ENCODE measurements at regions not wholly inside any gene's neighbourhood (a gene's known extent, or its start where the extent isn't known, plus 50 kb on each side); places are given as distances from the start of the nearest gene placed in this dataset.
A peak's percentile ranks its signal among the peaks of the same experiment; 100 is the strongest.

GRCh38 chr6:15143540-15143939 lies 102.3 kb upstream of the JARID2 start:
- ChIA-PET CTCF (interaction anchor here (0.6 kb wide), 1 partner anchor 63 kb away, joined by 4 read pairs; no protein-coding TSS in a partner anchor), POLR2A (no interaction called here)
- H3K9me3 Mint-ChIP-seq = peaks cover 4% of the 10 kb centered on the region; the same call in 1 of the 2 replicates
- DNase-seq (ENCODE audit: low spot score) = no peak
- H3K36me3 Mint-ChIP-seq = no peaks in the 10 kb centered on the region
- TF ChIP-seq CREB1 (CRISPR knock-in tag; IDR thresholded peaks at IDR 0.05) (no peak), RELA (CRISPR knock-in tag; IDR thresholded peaks at IDR 0.05; ENCODE audit: borderline replicate concordance) (no peak), SMAD3 (CRISPR knock-in tag; IDR thresholded peaks at IDR 0.05; ENCODE audit: borderline replicate concordance) (no peak), ZNF512 (CRISPR knock-in tag; IDR thresholded peaks at IDR 0.05; ENCODE audit: borderline replicate concordance) (0 out of 2 replicates have a peak, but pooled peaks have one; percentile 39)
- H3K27ac Mint-ChIP-seq = no peak overlapping the region
- ATAC-seq = no peak
- H3K27me3 Mint-ChIP-seq (ENCODE audit: low read depth) = no peaks in the 10 kb centered on the region; the same call in none of the 2 replicates
- H3K4me3 Mint-ChIP-seq = no peak overlapping the region
- peaks cover 1% of the 10 kb centered on the region for H3K4me1 Mint-ChIP-seq

- no peak overlapping the region for H3K27ac Mint-ChIP-seq
- H3K4me3 Mint-ChIP-seq = no peak overlapping the region
- peaks cover 5% of the 10 kb centered on the region for H3K4me1 Mint-ChIP-seq
- CTCF ChIA-PET = no interaction called here
- POLR2A ChIA-PET = interaction anchor here (0.6 kb wide), 1 partner anchor 97 kb away, joined by 4 read pairs; no protein-coding TSS in a partner anchor
- H3K27me3 Mint-ChIP-seq (ENCODE audit: low read depth) = no peaks in the 10 kb centered on the region; the same call in none of the 2 replicates
- ATAC-seq (no peak), DNase-seq (ENCODE audit: low spot score) (no peak)
- H3K9me3 Mint-ChIP-seq = no peaks in the 10 kb centered on the region
- H3K36me3 Mint-ChIP-seq = no peaks in the 10 kb centered on the region
- no peak for TF ChIP-seq STAT6 (CRISPR knock-in tag; conservative IDR thresholded peaks at IDR 0.05; ENCODE audit: low read depth)
- no peak for TF ChIP-seq GTF2I (CRISPR knock-in tag; conservative IDR thresholded peaks at IDR 0.05)
- no peak for TF ChIP-seq MAX (CRISPR knock-in tag; IDR thresholded peaks at IDR 0.05)
- TF ChIP-seq E2F5 (CRISPR knock-in tag; IDR thresholded peaks at IDR 0.05) = no peak
- no peak for TF ChIP-seq ZNF671 (CRISPR knock-in tag; IDR thresholded peaks at IDR 0.05)
- TF ChIP-seq ETV6 (CRISPR knock-in tag; IDR thresholded peaks at IDR 0.05) = no peak
- no peak for TF ChIP-seq NFYB (CRISPR knock-in tag; conservative IDR thresholded peaks at IDR 0.05; ENCODE audit: low read depth)
- no peak for TF ChIP-seq IRF1 (CRISPR knock-in tag; IDR thresholded peaks at IDR 0.05)
- TF ChIP-seq NFE2L1 (CRISPR knock-in tag; IDR thresholded peaks at IDR 0.05) = no peak
- no peak for TF ChIP-seq HMGXB4 (CRISPR knock-in tag; IDR thresholded peaks at IDR 0.05)
- TF ChIP-seq RORB (CRISPR knock-in tag; IDR thresholded peaks at IDR 0.05) = no peak
- TF ChIP-seq ATF1 (CRISPR knock-in tag; IDR thresholded peaks at IDR 0.05) = no peak
- no peak for TF ChIP-seq NR2C2 (CRISPR knock-in tag; IDR thresholded peaks at IDR 0.05)
- TF ChIP-seq ATF6 (CRISPR knock-in tag; IDR thresholded peaks at IDR 0.05) = no peak
- TF ChIP-seq ATF2 (CRISPR knock-in tag; IDR thresholded peaks at IDR 0.05; ENCODE audit: borderline replicate concordance, low read depth) = no peak
- TF ChIP-seq IRF2 (CRISPR knock-in tag; IDR thresholded peaks at IDR 0.05; ENCODE audit: borderline replicate concordance, low read depth) = no peak
- TF ChIP-seq USF1 (CRISPR knock-in tag; IDR thresholded peaks at IDR 0.05) = no peak
Measured at GRCh38 chr6:15145821-15146220, 100.0 kb upstream of the JARID2 start.
